GM06990 (cell line): ENCODE measurements at regions not wholly inside any gene's neighbourhood (a gene's known extent, or its start where the extent isn't known, plus 50 kb on each side); places are given as distances from the start of the nearest gene placed in this dataset.
"Not testable (repeated sequence)": the region's sequence is repeated elsewhere in the genome, so short reads cannot be mapped to it uniquely, and the experiment has no call there.

Experiments used
- DNase-seq: peaks from one replicate; pipeline ENCODE4 v3.0.0-alpha.2; 2011; ENCODE audit not compliant: insufficient read length; ENCODE audit errors: extremely low read depth
- H3K27me3 ChIP-seq: replicated peaks from 2 replicates; pipeline ENCODE4 v1.6.0; 2011; ENCODE audit warnings: low read length; ENCODE audit not compliant: control insufficient read depth, insufficient read depth
- H3K36me3 ChIP-seq: 2 replicates; pipeline ENCODE4 v1.5.1; 2011; ENCODE audit warnings: low read length; ENCODE audit not compliant: control insufficient read depth, insufficient read depth
- H3K4me3 ChIP-seq: replicated peaks from 2 replicates; pipeline ENCODE4 v1.5.1; 2011; ENCODE audit warnings: low read depth, mild to moderate bottlenecking, control low read depth, low read length
- CTCF ChIP-seq: IDR thresholded peaks from 2 replicates; pipeline ENCODE4 v1.5.1; 2011; ENCODE audit warnings: low read length, control low read depth, mild to moderate bottlenecking, inconsistent platforms; ENCODE audit not compliant: insufficient read depth, poor library complexity, severe bottlenecking

- DNase-seq = no peak
- Histone ChIP-seq H3K27me3 (no peaks in the 10 kb centered on the region), H3K4me3 (no peak overlapping the region), H3K36me3 (no peaks in the 10 kb centered on the region)
- TF ChIP-seq CTCF = no peak
These were observed 548.1 kb upstream of the C9orf72 start for GRCh38 chr9:28121366-28121765.

GRCh38 chr9:28124917-28125316, 551.6 kb upstream of the C9orf72 start:
- Histone ChIP-seq H3K4me3 (no peak overlapping the region), H3K36me3 (no peaks in the 10 kb centered on the region), H3K27me3 (no peaks in the 10 kb centered on the region)
- DNase-seq = no peak
- TF ChIP-seq CTCF = no peak

GRCh38 chr9:28127101-28127500, 553.8 kb upstream of the C9orf72 start:
- no peak for DNase-seq
- TF ChIP-seq CTCF = no peak
- no peaks in the 10 kb centered on the region for H3K36me3 ChIP-seq

GRCh38 chr9:28134446-28134976, 561.2 kb upstream of the C9orf72 start:
- no peak for DNase-seq
- Histone ChIP-seq H3K4me3 (no peak overlapping the region), H3K36me3 (no peaks in the 10 kb centered on the region), H3K27me3 (no peaks in the 10 kb centered on the region)
- TF ChIP-seq CTCF = no peak

More at GRCh38 chr9:28127101-28127500, 553.8 kb upstream of the C9orf72 start:
- Histone ChIP-seq H3K27me3 (no peaks in the 10 kb centered on the region), H3K4me3 (no peak overlapping the region)

- no peak for DNase-seq
- Histone ChIP-seq H3K27me3 (no peaks in the 10 kb centered on the region), H3K36me3 (no peaks in the 10 kb centered on the region), H3K4me3 (no peak overlapping the region)
- TF ChIP-seq CTCF = no peak
These were observed 562.3 kb upstream of the C9orf72 start for GRCh38 chr9:28135549-28135948.

- TF ChIP-seq CTCF = no peak
- DNase-seq = no peak
- no peak overlapping the region for H3K4me3 ChIP-seq
- no peaks in the 10 kb centered on the region for H3K36me3 ChIP-seq
- no peaks in the 10 kb centered on the region for H3K27me3 ChIP-seq
These were observed 562.8 kb upstream of the C9orf72 start for GRCh38 chr9:28136113-28136512.

- not testable (repeated sequence) for H3K36me3 ChIP-seq, H3K27me3 ChIP-seq, DNase-seq, H3K4me3 ChIP-seq
These were observed 574.1 kb upstream of the C9orf72 start for GRCh38 chr9:28147430-28147829.

- not testable (repeated sequence) for H3K36me3 ChIP-seq, H3K27me3 ChIP-seq, H3K4me3 ChIP-seq, DNase-seq
These were observed 574.8 kb upstream of the C9orf72 start for GRCh38 chr9:28147923-28148597.
